ENCODE measurements at regions not wholly inside any gene's neighbourhood (a gene's known extent, or its start where the extent isn't known, plus 50 kb on each side); places are given as distances from the start of the nearest gene placed in this dataset.

GRCh38 chrX:112380541-112381278, 298.1 kb upstream of the TRPC5 start:
- TF ChIP-seq, protein P1, sequence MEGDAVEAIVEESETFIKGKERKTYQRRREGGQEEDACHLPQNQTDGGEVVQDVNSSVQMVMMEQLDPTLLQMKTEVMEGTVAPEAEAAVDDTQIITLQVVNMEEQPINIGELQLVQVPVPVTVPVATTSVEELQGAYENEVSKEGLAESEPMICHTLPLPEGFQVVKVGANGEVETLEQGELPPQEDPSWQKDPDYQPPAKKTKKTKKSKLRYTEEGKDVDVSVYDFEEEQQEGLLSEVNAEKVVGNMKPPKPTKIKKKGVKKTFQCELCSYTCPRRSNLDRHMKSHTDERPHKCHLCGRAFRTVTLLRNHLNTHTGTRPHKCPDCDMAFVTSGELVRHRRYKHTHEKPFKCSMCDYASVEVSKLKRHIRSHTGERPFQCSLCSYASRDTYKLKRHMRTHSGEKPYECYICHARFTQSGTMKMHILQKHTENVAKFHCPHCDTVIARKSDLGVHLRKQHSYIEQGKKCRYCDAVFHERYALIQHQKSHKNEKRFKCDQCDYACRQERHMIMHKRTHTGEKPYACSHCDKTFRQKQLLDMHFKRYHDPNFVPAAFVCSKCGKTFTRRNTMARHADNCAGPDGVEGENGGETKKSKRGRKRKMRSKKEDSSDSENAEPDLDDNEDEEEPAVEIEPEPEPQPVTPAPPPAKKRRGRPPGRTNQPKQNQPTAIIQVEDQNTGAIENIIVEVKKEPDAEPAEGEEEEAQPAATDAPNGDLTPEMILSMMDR (IDR thresholded peaks at IDR 0.05; ENCODE audit: low read length), result no peak
- TF ChIP-seq EZH2 (optimal IDR thresholded peaks at IDR 0.05; ENCODE audit: low read depth, low read length), result no peak
